Esophagus squamous epithelium (tissue), 4 donors: ENCODE measurements at regions not wholly inside any gene's neighbourhood (a gene's known extent, or its start where the extent isn't known, plus 50 kb on each side); places are given as distances from the start of the nearest gene placed in this dataset.

ENCODE experiments used
- POLR2A ChIP-seq, 4 donors: fragments of 450-650 bp; IDR thresholded peaks; one replicate each; pipeline ENCODE4 v1.6.1; 2017; ENCODE audit warnings: antibody characterized with exemption in 4 of 4, mild to moderate bottlenecking in 4 of 4, moderate library complexity in 3 of 4
- TF ChIP-seq, protein P1 (sequence below), 6 experiments: fragments of 450-650 bp in 4 of 6; fragments of 200-600 bp in 2 of 6; sonication (generic) in 2 of 6; IDR thresholded peaks; one replicate each; pipeline ENCODE4 v1.5.1; 2016 to 2019; ENCODE audit warnings: antibody characterized with exemption in 6 of 6, mild to moderate bottlenecking in 4 of 6, moderate library complexity in 4 of 6

DNA sequence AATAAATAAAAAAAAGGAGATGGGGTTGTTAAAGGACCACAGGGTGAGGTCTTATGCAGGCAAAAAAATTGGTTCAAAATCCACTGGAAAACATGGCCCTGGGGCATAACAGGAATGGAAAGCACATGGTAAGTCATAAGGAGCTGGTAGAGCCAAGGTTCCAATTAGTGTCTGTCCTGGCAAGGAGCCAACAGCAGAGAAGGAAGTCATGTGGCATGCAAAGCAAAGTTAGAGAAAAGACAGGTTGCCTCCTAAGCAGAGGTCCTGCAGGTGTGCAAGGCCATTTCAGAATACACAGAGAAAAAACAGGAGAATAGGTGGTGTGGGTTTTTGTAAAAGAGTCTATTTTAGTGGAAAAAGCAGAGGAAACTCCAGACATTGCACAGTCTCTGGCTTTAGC lies 1881.7 kb downstream of the ARAP2 start:
- TF ChIP-seq, protein P1, sequence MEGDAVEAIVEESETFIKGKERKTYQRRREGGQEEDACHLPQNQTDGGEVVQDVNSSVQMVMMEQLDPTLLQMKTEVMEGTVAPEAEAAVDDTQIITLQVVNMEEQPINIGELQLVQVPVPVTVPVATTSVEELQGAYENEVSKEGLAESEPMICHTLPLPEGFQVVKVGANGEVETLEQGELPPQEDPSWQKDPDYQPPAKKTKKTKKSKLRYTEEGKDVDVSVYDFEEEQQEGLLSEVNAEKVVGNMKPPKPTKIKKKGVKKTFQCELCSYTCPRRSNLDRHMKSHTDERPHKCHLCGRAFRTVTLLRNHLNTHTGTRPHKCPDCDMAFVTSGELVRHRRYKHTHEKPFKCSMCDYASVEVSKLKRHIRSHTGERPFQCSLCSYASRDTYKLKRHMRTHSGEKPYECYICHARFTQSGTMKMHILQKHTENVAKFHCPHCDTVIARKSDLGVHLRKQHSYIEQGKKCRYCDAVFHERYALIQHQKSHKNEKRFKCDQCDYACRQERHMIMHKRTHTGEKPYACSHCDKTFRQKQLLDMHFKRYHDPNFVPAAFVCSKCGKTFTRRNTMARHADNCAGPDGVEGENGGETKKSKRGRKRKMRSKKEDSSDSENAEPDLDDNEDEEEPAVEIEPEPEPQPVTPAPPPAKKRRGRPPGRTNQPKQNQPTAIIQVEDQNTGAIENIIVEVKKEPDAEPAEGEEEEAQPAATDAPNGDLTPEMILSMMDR (IDR thresholded peaks at IDR 0.05), result no peak
- TF ChIP-seq POLR2A (IDR thresholded peaks at IDR 0.05), result no peak
